GM18861 (cell line): ENCODE measurements at regions not wholly inside any gene's neighbourhood (a gene's known extent, or its start where the extent isn't known, plus 50 kb on each side); places are given as distances from the start of the nearest gene placed in this dataset.
"Not testable (repeated sequence)": the region's sequence is repeated elsewhere in the genome, so short reads cannot be mapped to it uniquely, and the experiment has no call there.

Experiments used
- ATAC-seq: cut with Tn5 transposase; IDR thresholded peaks from one replicate; pipeline ENCODE4 v1.9.1; 2021; ENCODE audit not compliant: unreplicated experiment

DNA sequence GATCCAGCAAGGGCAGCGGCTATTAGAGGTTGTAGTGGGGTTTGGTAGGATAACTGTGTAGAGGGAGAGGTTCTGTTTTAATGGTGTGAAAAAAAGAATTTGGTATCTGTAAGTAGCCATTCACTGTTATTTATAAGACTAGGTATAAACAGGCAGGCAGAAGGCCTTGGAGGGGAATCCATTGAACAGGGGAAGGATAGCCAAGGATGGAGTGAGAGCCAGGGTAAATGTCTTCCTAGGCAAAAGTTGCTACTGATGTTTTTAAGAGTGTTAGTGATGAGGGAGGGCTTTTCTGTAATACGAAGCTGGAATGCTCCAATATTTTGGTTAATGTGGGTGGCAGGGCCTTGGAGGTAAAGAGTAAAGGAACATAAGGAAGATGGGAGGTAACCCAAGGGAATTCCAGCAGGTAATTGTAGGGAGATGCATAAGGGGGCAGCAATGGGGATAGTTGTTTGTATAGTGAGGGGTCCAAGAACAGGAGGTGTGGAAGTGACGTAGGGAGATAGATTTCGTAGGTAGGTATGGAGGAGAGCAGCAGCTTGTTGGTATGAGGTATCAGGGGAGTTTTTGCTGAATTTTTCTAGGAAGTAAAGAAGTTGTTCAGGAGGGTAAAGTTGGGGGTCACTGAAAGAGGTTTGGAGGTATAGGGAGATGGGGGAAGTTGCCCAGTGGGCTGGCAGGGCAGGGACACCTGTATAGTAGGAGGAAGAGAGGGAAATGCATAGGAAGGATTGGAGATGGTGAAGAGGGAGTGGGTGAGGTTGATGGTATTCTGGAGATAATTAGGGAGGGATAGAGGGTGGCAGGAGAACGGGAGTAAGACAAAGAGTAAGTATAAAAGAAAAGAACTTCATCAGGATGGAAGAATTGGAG lies 752.4 kb upstream of the ADGRB3 start:
- ATAC-seq, result no peak

DNA sequence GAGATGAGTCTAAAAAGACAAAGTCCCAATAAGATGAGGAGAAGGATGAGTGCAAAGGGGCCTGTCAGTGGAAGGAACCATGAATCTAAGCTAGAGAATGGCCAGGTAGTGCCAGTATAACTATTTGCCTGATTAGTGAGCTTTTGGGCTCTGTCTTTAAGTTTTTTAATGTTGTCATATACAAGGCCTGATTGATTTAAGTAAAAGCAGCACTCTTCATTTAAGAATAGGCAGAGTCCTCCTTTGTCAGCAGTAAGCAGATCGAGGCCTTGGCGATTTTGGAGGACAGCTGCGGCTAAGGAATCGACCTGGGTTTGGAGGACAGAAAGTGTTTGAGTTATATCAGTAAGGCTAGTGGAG lies 753.4 kb upstream of the ADGRB3 start:
- no peak for ATAC-seq

DNA sequence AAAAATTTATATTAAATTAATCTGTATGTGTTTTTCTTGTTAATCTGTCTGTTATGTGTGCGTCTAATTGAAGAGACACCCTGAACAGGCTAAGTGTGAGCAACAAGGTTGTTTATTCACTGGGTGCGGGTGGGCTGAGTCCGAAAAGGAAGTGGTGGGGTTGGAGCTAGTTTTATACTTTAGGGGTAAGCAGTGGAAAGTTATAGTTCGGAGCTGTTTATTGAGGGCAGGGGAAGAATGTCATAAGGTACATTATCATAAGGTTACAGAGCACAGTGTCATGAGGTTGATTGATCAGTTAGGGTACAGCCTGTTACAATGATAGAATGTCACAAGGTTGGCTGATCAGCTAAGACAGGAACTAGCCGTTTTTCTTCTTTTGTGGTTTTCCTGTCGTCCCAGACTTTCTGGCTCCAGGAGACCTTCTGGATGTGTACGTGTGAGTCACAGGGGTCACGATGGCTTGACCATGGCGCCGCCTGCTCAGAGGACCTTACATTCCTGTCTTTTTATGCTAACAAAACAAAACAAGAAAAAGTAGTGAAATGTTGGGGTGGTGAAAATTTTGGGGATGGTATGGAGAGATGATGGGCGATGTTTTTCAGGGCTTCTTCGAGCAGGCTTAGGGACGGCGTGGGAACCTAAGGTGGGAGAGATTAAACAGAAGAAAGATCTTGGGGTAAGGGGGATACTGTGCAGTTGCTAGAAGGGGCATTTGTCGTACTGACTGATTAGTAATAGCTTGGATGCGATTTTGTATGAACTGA lies 754.0 kb upstream of the ADGRB3 start:
- ATAC-seq, result no peak

DNA sequence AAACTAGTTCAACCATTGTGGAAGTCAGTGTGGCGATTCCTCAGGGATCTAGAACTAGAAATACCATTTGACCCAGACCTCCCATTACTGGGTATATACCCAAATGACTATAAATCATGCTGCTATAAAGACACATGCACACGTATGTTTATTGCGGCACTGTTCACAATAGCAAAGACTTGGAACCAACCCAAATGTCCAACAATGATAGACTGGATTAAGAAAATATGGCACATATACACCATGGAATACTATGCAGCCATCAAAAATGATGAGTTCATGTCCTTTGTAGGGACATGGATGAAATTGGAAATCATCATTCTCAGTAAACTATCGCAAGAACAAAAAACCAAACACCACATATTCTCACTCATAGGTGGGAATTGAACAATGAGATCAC lies 754.7 kb upstream of the ADGRB3 start:
- not testable (repeated sequence) for ATAC-seq

DNA sequence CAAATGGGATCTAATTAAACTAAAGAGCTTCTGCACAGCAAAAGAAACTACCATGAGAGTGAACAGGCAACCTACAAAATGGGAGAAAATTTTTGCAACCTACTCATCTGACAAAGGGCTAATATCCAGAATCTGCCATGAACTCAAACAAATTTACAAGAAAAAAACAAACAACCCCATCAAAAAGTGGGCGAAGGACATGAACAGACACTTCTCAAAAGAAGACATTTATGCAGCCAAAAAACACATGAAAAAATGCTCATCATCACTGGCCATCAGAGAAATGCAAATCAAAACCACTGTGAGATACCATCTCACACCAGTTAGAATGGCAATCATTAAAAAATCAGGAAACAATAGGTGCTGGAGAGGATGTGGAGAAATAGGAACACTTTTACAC lies 755.2 kb upstream of the ADGRB3 start:
- not testable (repeated sequence) for ATAC-seq

DNA sequence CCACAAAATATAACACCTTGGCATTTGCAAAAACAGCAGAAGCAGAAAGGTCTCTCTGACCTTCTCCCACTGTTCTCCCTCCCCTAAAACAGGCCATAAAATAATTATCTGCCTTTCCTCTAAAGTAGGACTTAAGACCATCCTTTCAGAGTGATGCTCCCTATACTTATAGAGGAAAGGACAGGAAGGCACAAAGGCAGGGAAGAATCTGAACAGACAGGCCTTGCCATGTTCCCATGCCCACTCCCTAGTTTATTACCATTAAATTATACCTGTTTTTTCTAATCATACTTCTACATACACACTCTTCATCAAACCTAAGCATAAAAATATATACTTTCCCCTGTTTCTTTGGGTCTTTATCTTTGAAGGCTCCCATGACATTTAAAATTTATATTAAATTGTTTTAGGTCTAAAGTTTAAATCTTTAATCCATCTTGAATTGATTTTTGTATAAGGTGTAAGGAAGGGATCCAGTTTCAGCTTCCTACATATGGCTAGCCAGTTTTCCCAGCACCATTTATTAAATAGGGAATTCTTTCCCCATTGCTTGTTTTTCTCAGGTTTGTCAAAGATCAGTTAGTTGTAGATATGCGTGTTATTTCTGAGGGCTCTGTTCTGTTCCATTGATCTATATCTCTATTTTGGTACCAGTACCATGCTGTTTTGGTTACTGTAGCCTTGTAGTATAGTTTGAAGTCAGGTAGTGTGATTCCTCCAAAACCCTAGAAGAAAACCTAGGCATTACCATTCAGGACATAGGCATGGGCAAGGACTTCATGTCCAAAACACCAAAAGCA lies 755.8 kb upstream of the ADGRB3 start:
- not testable (repeated sequence) for ATAC-seq

DNA sequence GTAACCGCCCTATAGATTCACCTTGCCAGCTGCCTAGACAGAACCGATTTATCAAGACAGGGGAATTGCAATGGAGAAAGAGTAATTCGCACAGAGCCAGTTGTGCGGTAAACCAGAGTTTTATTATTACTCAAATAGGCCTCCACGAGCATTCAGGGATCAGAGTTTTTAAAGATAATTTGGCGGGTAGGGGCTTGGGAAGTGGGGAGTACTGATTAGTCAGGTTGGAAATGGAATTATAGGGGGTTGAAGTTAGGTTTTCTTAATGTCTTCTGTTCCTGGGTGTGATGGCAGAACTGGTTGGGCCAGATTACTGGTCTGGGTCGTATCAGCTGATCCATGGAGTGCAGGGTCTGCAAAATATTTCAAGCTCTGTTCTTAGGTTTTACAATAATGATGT lies 756.9 kb upstream of the ADGRB3 start:
- not testable (repeated sequence) for ATAC-seq

DNA sequence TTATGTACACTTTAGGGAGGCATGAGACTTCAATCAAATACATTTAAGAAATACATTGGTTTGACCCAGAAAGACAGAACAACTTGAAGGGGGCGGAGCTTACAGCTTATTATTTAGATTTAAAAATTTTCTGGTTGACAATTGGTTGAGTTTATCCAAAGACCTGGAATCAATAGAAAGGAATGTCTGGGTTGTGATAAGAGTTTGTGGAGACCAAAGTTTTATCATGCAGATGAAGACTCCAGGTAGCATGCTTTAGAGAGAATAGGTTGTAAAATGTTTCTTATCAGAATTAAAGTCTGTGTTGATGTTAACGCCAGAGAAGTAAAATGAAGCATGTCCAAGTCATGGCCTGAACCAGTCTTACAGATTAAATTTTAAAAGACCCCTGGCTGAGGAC lies 757.8 kb upstream of the ADGRB3 start:
- no peak for ATAC-seq

DNA sequence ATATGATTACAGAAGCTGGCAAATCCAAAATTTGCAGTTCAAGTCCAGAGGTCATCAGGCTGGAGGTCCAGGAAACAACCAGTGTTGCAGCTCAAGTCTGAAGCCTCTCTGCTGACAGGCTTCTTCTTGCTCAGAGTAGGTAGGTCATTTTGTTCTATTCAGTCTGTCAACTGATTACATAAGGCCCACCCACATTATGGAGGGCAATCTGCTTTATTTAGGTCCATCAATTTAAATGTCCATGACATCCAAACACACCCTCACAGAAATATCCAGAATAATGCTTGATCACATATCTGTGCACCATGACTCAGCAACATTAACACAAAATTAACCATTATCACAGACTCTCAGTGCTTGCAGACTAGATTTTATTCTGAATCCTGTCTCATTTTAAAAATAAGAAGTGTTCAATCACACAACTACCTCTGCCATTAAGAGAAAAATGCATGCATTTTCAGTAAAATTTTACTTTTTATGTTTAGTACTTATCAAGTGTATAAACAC lies 759.2 kb upstream of the ADGRB3 start:
- ATAC-seq, result no peak

DNA sequence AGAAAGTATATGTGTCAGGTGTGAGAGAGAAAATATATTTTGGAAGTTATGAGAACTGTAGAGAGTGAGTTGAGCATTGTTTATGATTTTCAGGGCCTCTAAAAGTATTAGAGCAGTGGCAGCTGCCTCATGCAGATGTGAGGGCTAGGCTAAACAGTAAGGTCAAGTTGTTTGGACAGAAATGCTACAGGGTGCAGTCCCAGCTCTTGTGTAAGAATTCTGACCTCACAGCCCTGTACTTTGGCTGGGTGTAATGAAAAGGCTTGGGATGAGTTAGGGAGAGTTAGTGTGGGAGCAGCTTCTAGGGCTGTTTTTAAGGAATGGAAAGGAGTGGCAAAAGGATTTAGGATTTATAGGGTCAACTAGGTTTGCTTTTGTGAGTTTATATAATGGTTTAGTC lies 764.8 kb upstream of the ADGRB3 start:
- no peak for ATAC-seq

DNA sequence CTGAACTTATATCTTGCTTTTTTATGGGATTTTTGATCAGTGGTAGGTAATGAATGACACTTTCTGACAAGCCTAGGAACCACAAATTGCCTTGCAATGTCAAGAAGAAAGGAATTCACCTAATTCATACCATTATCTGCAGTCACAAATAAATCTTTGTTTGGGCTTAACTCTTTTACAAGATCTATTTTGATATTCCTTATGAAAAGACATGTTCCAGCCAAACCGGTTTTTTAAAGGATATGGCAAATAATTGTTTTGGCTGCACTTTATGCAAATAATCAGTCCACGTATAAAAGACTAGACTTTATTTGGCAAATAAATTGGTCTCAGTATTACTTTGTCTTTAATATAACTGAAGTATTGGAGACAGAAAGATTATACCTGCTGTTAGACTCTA lies 771.7 kb upstream of the ADGRB3 start:
- ATAC-seq, result no peak

DNA sequence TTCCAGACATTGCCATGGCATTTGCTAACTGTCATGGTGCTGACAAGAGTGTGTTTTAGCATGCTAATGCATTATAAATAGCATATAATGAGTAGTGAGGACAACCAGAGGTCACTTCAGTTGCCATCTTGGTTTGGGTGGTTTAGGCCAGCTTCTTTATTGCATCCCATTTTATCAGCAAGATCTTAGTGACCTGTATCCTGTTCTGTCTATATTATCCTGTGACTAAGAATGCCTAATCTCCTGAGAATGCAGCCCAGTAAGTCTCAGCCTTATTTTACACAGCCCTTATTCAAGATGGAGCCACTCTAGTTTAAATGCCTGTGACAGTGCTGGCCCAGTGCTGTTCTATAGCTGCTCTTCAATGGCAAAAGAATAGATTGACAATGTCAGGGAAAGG lies 781.0 kb upstream of the ADGRB3 start:
- ATAC-seq, result no peak

DNA sequence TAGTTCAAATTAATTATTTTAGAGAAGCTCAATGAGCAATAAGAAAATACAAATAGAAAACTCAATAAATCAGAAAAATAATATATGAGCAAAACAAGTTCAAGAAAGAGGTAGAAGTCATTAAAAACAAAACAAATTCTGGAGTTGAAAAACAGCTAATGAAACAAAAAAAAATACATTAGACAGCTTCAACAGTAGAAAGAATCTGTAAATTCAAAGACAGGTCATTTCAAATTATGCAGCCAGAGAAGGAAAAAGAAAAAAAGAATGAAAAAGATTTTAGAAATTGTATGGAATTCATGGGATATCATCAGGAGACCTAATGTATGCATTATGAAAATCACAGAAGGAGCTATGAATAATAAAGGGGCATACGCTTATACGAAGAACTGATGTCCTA lies 795.3 kb upstream of the ADGRB3 start:
- no peak for ATAC-seq

DNA sequence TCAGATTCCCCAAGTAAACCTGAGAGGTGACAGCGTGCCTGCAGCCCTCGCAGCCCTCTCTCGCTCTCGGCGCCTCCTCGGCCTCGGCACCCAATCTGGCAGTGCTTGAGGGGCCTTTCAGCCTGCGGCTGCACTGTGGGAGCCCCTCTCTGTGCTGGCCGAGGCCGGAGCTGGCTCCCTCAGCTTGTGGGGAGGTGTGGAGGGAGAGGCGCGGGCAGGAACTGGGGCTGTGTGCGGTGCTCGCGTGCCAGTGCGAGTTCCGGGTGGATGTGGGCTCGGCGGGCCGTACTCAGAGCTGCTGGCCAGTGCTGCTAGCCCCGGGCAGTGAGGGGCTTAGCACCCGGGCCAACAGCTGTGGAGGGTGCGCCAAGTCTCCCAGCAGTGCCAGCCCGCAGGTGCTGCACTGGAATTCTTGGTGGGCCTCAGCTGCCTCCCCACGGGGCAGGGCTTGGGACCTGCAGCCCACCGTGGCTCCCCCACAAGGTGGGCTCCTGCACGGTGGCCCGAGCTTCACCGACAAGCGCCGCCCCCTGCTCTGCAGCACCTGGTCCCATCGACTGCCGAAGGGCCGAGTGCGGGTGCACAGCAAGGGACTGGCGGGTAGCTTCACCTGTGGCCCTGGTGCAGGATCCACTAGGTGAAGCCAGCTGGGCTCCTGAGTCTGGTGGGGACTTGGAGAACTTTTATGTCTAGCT lies 809.7 kb upstream of the ADGRB3 start:
- ATAC-seq, result no peak

DNA sequence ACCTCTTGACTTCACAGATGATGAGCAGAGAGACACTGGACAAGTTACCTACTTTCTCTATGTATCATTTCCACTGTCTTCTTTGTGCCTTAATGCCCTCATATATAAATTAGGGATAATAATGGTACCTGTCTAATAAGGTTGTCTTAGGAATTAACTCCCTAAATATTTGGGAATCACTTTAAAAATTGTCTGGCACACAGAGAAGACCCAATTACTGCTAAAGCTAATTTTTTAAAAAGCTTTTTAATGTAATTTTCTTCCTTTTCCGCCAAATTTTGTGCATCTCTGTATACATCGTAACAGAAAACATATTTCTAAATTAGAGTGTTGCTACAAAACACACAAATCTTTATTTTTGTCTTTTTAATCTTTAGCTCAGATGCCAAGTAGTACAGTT lies 816.8 kb upstream of the ADGRB3 start:
- no peak for ATAC-seq

DNA sequence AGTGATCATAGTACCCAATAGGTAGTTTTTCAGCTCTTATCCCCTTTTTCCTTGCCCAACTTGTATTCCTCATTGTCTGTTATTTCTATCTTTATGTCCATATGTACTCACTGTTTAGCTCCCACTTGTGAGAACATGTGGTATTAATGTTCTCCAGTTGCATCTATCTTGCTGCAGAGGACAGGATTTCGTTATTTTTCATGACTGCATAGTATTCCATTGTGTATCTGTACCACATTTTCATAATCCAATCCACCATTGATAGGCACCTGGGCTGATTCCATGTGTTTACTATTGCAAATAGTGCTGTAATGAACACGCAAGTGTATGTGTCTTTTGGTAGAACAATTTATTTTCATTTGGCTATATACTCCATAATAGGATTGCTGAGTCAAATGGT lies 819.5 kb upstream of the ADGRB3 start:
- ATAC-seq, result no peak

DNA sequence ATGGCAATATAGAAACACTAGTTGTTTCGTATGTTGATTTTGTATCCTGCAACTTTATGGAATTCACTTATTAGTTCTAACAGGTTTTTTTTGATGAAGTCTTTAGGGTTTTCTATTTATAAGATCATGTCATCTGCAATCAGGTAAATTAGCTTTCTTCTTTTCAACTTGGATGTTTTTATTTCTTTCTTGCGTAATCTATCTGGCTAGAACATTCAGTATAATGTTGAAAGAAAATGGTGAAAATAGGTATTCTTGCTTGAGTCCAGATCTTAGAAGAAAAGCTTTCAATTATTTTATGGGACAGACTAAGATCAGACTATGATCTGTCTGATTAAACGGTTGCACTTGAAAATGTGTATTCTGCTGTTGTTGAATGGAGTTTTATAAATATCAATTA lies 820.8 kb upstream of the ADGRB3 start:
- no peak for ATAC-seq

DNA sequence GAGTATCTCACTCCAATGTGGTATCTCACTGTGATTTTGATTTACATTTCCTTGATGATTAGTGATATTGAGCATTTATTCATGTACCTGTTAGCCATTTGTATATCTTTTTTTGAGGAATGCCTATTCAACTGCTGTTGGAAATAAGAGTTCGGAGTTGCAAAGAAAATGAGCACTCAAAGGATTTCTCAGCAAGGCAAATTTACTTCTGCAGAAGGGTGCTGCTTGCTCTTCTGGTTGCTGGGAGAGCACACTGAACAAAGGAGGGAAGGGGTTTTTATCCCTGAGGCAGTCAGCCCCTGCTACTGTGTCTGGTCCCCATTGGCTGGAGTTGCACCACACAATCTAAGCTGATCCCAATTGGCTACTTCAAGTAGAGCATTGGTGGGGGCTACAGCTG lies 822.4 kb upstream of the ADGRB3 start:
- no peak for ATAC-seq

DNA sequence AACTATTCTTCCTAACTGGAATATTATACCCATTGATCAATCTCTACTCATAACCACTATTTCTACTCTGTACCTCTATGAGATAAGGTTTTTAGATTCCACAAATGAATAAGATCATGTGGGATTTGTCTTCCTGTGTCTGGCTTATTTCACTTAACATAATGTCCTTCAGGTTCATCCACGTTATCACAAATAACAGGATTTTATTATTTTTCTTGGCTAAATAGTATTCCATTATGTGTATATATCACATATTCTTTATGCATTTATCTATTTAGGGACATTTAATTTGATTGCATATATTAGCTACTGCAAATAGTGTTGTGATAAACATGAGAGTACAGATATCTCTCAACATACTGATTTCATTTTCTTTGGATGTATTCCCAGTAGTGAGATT lies 823.0 kb upstream of the ADGRB3 start:
- ATAC-seq, result no peak

DNA sequence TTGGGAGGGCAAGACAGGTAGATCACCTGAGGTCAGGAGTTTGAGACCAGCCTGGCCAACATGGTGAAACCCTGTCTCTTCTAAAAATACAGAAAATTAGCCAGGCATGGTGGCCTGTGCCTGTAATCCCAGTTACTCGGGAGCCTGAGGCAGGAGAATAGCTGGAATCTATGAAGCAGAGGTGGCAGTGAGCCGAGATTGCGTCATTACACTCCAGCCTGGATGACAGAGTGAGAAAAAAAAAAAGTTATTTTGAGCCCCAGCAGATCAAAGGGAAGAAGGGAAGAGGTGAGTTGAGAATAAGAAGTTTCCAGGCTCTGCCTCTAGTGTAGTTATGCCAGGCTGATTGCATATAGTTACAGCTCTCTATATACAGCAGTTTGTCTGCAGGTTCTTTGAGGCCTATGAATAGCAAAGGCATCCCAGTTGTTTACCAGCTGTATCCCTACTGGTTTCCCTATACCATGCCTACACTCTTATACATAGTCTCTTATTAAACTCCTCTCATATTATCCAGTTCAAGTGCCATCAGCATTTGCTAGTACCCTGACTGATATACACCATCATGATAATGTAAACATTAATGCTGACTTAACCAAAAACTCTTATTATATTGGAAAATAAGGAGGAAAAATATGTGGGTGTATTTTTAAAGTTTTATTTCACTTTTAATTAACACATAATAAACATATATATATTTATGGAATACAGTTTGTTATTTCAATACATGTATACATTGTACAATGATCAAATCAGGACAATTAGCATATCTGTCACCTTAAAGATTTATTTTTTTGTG lies 823.6 kb upstream of the ADGRB3 start:
- ATAC-seq, result no peak
